ENCODE measurements at regions not wholly inside any gene's neighbourhood (a gene's known extent, or its start where the extent isn't known, plus 50 kb on each side); places are given as distances from the start of the nearest gene placed in this dataset.
A peak's percentile ranks its signal among the peaks of the same experiment; 100 is the strongest.

- no peak for TF ChIP-seq CTCF (conservative IDR thresholded peaks at IDR 0.05; ENCODE audit: low read depth, low read length)
- peak; percentile 76 for DNase-seq (ENCODE audit: low read depth)
- H3K4me3 ChIP-seq (ENCODE audit: low read length), result peak overlapping the region; percentile 13
These were observed 58.4 kb upstream of the ZNRF2 start for GRCh38 chr7:30225863-30226613.

- peak; percentile 67 for TF ChIP-seq CTCF (conservative IDR thresholded peaks at IDR 0.05; ENCODE audit: low read depth, low read length)
- no peak overlapping the region for H3K4me3 ChIP-seq (ENCODE audit: low read length)
- DNase-seq (ENCODE audit: low read depth), result no peak
These were observed 57.7 kb upstream of the ZNRF2 start for GRCh38 chr7:30226614-30227268.

GRCh38 chr7:30231271-30231670 is 53.1 kb upstream of the ZNRF2 start:
- no peak for TF ChIP-seq CTCF (conservative IDR thresholded peaks at IDR 0.05; ENCODE audit: low read depth, low read length)
- no peak overlapping the region for H3K4me3 ChIP-seq (ENCODE audit: low read length)
- no peak for DNase-seq (ENCODE audit: low read depth)

GRCh38 chr7:30232391-30232790 is 52.0 kb upstream of the ZNRF2 start:
- TF ChIP-seq CTCF (conservative IDR thresholded peaks at IDR 0.05; ENCODE audit: low read depth, low read length), result no peak
- H3K4me3 ChIP-seq (ENCODE audit: low read length), result no peak overlapping the region
- no peak for DNase-seq (ENCODE audit: low read depth)

Data from retinal pigment epithelial cell (primary cell).